ENCODE measurements at regions not wholly inside any gene's neighbourhood (a gene's known extent, or its start where the extent isn't known, plus 50 kb on each side); places are given as distances from the start of the nearest gene placed in this dataset.

DNA sequence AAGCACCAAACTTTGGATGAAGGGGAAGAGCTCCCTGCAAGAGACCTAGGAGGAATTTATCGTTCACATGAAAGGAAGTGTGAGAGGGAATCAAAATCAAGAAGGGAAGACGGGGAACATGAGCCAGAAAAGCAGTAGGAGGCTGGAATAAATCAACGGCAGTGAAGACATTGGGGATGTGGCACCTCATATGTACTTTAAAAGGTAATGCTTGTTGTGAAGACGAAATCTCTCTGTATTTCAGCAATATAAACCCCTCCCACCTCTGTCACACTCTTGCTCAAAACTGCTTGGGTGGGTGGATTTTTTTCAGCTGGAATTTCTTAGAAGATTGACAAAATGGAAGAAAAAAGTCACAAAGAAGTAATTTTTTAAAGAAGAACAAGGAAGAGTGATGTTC is 243.5 kb downstream of the BUD13 start:
- DNase-seq = no peak
- H3K4me3 ChIP-seq = no peak overlapping the region
- no peak overlapping the region for H3K27ac ChIP-seq
- no peaks in the 10 kb centered on the region for H3K4me1 ChIP-seq
- H3K27me3 ChIP-seq = no peaks in the 10 kb centered on the region
- WGBS, 2 donors = 50 to 58% methylated on average over 4 of the region's 4 CpGs
- no peak for TF ChIP-seq POLR2A (IDR thresholded peaks at IDR 0.05)
- TF ChIP-seq, protein P1, sequence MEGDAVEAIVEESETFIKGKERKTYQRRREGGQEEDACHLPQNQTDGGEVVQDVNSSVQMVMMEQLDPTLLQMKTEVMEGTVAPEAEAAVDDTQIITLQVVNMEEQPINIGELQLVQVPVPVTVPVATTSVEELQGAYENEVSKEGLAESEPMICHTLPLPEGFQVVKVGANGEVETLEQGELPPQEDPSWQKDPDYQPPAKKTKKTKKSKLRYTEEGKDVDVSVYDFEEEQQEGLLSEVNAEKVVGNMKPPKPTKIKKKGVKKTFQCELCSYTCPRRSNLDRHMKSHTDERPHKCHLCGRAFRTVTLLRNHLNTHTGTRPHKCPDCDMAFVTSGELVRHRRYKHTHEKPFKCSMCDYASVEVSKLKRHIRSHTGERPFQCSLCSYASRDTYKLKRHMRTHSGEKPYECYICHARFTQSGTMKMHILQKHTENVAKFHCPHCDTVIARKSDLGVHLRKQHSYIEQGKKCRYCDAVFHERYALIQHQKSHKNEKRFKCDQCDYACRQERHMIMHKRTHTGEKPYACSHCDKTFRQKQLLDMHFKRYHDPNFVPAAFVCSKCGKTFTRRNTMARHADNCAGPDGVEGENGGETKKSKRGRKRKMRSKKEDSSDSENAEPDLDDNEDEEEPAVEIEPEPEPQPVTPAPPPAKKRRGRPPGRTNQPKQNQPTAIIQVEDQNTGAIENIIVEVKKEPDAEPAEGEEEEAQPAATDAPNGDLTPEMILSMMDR (IDR thresholded peaks at IDR 0.05) = no peak
- intact Hi-C loops (cut with DNase I; ENCODE audit: low total_unique reads) = no loop called here
- no peaks in the 10 kb centered on the region for H3K9me3 ChIP-seq
- H3K36me3 ChIP-seq (ENCODE audit: low read depth, missing control alignments) = no peaks in the 10 kb centered on the region

DNA sequence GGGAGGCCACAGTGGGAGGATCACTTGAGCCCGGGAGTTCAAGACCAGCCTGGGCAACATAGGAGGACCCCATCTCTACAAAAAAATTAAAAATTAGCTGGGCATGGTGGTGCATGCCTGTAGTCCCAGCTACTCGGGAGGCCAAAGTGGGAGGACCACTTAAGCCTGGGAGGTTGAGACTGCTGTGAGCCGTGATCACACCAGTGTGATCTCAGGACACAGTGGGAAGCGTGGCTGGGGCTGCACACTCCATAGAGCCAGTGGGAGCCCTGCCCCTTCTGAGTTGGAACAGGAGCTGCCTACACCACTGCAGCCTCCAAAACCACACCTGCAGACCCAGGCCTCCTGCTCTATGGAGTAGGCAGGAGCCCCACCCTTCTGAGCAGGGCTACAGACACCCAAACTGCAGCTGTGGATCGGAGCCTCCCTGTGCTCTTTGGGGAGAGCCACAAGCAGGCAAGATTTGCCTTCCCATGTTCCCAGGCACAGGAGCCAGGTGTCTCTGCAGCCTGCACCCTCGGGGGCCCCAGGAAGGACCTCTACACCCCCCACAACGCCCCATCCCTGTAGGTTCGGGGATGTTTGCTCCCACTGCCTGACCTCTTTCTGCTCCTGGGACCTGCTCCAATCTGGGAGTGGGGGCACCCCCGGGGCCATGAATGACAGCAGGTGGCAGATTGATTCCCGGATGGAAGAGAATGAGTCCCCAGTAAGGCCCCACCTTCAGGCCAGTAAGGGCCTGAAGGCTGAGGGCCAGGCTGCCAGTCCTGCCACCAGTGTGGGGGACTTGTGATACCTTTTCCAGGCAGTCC is 245.4 kb downstream of the BUD13 start:
- 92% methylated on average over 3 to 10 of the region's 10 CpGs for WGBS, 2 donors
- no peaks in the 10 kb centered on the region for H3K27me3 ChIP-seq
- no peaks in the 10 kb centered on the region for H3K9me3 ChIP-seq
- H3K4me3 ChIP-seq = no peak overlapping the region
- H3K4me1 ChIP-seq = no peaks in the 10 kb centered on the region
- intact Hi-C loops (cut with DNase I; ENCODE audit: low total_unique reads) = no loop called here
- no peaks in the 10 kb centered on the region for H3K36me3 ChIP-seq (ENCODE audit: low read depth, missing control alignments)
- TF ChIP-seq, protein P1 (IDR thresholded peaks at IDR 0.05) = no peak
- no peak for TF ChIP-seq POLR2A (IDR thresholded peaks at IDR 0.05)
- no peak overlapping the region for H3K27ac ChIP-seq
- no peak for DNase-seq

DNA sequence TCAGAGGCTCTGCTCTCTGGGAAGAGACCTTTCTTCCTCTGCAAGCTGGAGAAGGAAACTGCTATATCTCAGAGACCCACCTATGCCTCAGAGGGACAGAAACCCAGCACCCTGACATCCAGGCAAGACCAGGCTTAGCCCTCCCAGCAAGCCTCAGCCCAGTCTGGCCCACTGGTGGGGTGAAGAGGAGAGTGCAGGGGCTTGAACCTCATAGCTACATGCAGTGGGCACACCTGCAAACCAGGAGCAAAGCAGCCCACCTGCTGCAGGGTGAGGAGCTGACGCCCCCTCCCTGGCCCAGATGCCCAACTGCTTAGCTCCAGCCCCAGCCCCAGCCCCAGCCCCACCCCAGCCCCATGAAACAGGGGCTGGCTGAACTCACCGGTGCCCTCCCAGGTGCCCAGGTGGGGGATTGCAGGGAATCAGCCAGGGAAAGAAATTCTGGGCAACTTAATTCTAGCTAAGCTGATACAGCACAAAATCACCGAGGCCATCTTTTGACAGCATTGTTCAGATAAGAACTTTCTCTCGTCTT is 246.8 kb downstream of the BUD13 start:
- intact Hi-C loops (cut with DNase I; ENCODE audit: low total_unique reads) = no loop called here

DNA sequence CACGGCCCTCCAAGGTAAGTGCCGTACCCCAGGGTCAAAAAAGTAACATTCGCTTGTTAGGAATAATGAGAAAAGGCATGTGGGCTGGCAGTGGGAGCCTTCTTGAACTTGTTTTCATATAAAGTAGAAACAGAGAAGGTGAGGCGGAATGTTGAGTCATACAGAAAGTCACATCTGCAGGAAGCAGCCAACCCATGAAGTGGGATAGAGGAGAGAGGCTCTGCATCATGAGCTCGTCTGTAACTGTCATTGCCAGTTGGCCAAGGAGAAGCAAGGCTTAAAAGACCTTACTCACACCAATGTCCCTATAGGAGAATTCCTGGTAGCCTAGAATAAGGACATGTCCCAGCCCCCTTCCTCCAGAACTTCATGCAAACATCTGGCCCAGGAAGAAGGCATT is 253.3 kb downstream of the BUD13 start:
- Histone ChIP-seq H3K27me3 (no peaks in the 10 kb centered on the region), H3K36me3 (ENCODE audit: low read depth, missing control alignments) (no peaks in the 10 kb centered on the region), H3K4me1 (no peaks in the 10 kb centered on the region), H3K27ac (no peak overlapping the region), H3K9me3 (no peaks in the 10 kb centered on the region), H3K4me3 (no peak overlapping the region)
- no peak for DNase-seq
- intact Hi-C loops (cut with DNase I; ENCODE audit: low total_unique reads) = no loop called here
- WGBS, 2 donors = 88 to 91% methylated on average over 5 of the region's 5 CpGs
- TF ChIP-seq, protein P1 (IDR thresholded peaks at IDR 0.05) = no peak
- TF ChIP-seq POLR2A (IDR thresholded peaks at IDR 0.05) = no peak

More for the DNA sequence above, 246.8 kb downstream of the BUD13 start:
- Histone ChIP-seq H3K9me3 (no peaks in the 10 kb centered on the region), H3K27me3 (no peaks in the 10 kb centered on the region), H3K36me3 (ENCODE audit: low read depth, missing control alignments) (no peaks in the 10 kb centered on the region), H3K4me1 (no peaks in the 10 kb centered on the region), H3K4me3 (no peak overlapping the region), H3K27ac (no peak overlapping the region)
- 65 to 73% methylated on average over 3 to 4 of the region's 4 CpGs for WGBS, 2 donors
- DNase-seq = no peak
- TF ChIP-seq, protein P1 (IDR thresholded peaks at IDR 0.05) = no peak
- no peak for TF ChIP-seq POLR2A (IDR thresholded peaks at IDR 0.05)

DNA sequence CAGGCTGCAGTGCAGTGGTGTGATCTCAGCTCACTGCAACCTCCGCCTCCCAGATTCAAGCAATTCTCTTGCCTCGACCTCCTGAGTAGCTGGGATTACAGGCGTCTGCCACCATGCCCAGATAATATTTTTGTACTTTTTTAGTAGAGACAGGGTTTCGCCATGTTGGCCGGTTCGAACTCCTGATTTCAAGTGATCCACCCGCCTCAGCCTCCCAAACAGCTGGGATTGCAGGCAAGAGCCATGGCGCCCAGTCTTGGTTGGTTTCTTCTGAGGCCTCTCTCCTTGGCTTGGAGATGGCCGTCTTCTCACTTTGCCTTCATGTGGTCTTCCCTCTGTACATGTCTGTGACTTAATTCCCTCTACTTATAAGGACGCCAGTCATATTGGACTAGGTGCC is 254.6 kb downstream of the BUD13 start:
- H3K4me3 ChIP-seq = no peak overlapping the region
- H3K36me3 ChIP-seq (ENCODE audit: low read depth, missing control alignments) = no peaks in the 10 kb centered on the region
- no peak for DNase-seq
- intact Hi-C loops (cut with DNase I; ENCODE audit: low total_unique reads) = no loop called here
- no peak for TF ChIP-seq POLR2A (IDR thresholded peaks at IDR 0.05)
- TF ChIP-seq, protein P1 (IDR thresholded peaks at IDR 0.05) = no peak
- no peak overlapping the region for H3K27ac ChIP-seq
- no peaks in the 10 kb centered on the region for H3K9me3 ChIP-seq
- no peaks in the 10 kb centered on the region for H3K27me3 ChIP-seq
- WGBS, 2 donors = 88 to 89% methylated on average over 10 of the region's 10 CpGs
- no peaks in the 10 kb centered on the region for H3K4me1 ChIP-seq
